Astrocyte of the cerebellum (primary cell): ENCODE measurements at regions not wholly inside any gene's neighbourhood (a gene's known extent, or its start where the extent isn't known, plus 50 kb on each side); places are given as distances from the start of the nearest gene placed in this dataset.
"Not testable (repeated sequence)": the region's sequence is repeated elsewhere in the genome, so short reads cannot be mapped to it uniquely, and the experiment has no call there.

Experiments
- DNase-seq: peaks from one replicate; pipeline ENCODE4 v3.0.0-alpha.2; 2011; ENCODE audit warnings: low read depth
- H3K4me3 ChIP-seq: 2 replicates; pipeline ENCODE4 v1.5.1; 2011; ENCODE audit warnings: mild to moderate bottlenecking, low read depth, low read length, moderate library complexity
- in situ Hi-C: cut with HindIII; loops from 2 replicates; pipeline ENCODE4 v1.10.0; 2017; ENCODE audit warnings: low sequenced_read_pairs
- TF ChIP-seq, protein P1 (sequence below): IDR thresholded peaks from 2 replicates; pipeline ENCODE4 v1.5.1; 2012; ENCODE audit warnings: low read length, low read depth, moderate library complexity, mild to moderate bottlenecking; ENCODE audit errors: missing control alignments

DNA sequence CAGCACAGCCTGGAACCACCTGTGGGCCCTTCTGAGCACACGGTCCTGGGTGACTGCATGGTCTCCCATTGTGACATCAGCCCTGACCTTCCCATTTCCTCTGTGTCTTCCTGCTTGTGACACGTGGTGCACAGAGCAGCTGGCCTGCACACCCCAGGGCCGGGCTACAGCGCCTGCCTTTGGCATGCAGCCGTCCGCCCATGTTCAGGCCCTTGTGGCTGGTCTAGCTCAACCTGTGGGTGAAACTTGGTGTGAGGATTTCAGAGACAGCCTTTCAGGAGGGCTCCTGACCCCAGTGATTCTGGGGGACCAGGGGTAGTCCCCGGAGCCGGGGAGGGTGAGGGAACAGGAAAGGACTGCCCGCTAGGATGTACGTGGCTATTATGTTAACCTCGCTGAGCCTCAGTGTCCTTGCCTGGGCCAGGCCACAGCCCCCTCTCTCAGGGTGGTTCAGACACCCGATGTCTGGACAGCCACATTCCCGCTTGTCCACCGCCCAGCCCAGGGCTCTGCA lies 284.8 kb upstream of the HS6ST1 start:
- TF ChIP-seq, protein P1, sequence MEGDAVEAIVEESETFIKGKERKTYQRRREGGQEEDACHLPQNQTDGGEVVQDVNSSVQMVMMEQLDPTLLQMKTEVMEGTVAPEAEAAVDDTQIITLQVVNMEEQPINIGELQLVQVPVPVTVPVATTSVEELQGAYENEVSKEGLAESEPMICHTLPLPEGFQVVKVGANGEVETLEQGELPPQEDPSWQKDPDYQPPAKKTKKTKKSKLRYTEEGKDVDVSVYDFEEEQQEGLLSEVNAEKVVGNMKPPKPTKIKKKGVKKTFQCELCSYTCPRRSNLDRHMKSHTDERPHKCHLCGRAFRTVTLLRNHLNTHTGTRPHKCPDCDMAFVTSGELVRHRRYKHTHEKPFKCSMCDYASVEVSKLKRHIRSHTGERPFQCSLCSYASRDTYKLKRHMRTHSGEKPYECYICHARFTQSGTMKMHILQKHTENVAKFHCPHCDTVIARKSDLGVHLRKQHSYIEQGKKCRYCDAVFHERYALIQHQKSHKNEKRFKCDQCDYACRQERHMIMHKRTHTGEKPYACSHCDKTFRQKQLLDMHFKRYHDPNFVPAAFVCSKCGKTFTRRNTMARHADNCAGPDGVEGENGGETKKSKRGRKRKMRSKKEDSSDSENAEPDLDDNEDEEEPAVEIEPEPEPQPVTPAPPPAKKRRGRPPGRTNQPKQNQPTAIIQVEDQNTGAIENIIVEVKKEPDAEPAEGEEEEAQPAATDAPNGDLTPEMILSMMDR: no peak
- in situ Hi-C loops: no loop called here
- H3K4me3 ChIP-seq: no peak overlapping the region
- DNase-seq: no peak

- no peak for DNase-seq
- H3K4me3 ChIP-seq: no peak overlapping the region
- TF ChIP-seq, protein P1: no peak
- in situ Hi-C loops: no loop called here
These were observed 285.4 kb upstream of the HS6ST1 start for GRCh38 chr2:128604045-128604444.

DNA sequence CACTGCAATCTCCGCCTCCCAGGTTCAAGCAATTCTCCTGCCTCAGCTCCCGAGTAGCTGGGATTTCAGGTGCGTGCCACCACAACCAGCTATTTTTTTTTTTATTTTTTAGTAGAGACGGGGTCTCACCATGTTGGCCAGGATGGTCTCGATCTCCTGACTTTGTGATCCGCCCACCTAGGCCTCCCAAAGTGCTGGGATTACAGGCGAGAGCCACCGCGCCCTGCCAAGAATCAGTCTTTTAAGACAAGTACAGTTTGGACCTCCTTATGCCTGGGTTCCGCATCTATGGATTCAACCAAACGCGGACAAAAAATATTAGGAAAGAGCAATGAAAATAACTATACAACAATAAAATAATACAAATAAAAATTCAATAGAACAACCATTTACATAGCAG lies 285.9 kb upstream of the HS6ST1 start:
- DNase-seq, H3K4me3 ChIP-seq, in situ Hi-C loops: not testable (repeated sequence)

DNA sequence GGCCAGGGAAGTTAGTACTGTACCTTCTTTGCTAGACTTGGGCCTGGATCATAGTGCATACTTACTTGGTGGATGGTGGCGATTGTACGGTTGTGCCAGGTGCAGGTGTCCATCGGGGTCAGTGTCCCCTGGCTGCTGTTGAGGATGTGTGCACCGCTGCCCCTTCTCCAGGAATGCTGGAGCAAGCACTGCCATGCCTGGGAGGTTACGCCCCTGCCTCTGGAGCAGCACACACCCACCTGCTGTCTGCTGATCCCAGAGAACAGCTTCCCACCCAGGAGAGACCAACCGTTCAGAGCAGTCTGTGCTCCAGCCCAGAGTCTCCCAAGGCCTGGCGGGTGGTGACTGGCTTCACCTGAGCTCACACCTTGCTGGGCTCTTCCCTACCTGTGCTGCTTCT lies 286.8 kb upstream of the HS6ST1 start:
- no peak overlapping the region for H3K4me3 ChIP-seq
- in situ Hi-C loops: no loop called here
- no peak for DNase-seq
- TF ChIP-seq, protein P1: no peak

GRCh38 chr2:128605931-128606330 lies 287.3 kb upstream of the HS6ST1 start:
- H3K4me3 ChIP-seq: no peak overlapping the region
- DNase-seq: no peak
- in situ Hi-C loops: no loop called here
- TF ChIP-seq, protein P1: no peak

- H3K4me3 ChIP-seq: no peak overlapping the region
- DNase-seq: no peak
- TF ChIP-seq, protein P1: no peak
- in situ Hi-C loops: no loop called here
These were observed 288.2 kb upstream of the HS6ST1 start for GRCh38 chr2:128606837-128607236.

DNA sequence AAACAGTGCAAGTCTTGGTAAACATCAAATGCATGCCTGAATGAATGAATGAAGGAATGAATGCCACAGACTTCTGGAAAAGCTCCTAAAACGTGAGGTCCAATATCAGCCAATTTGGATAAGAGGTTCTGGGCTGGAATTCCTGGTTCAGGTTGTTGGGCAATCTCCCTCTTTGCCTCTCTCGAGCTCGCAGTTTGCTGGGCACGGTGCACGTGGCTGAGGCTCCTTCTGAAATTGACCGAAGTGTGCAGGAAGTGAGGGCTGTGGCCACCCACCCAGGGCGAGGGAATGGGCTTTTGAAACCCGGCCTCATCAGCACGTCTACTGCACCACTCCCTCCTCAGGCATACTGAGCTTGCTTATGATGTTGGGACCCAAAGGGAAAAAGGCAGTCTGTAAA lies 288.8 kb upstream of the HS6ST1 start:
- in situ Hi-C loops: no loop called here
- no peak overlapping the region for H3K4me3 ChIP-seq
- no peak for DNase-seq
- TF ChIP-seq, protein P1: no peak
